Upper lobe of left lung (tissue), 6 donors: ENCODE measurements at regions not wholly inside any gene's neighbourhood (a gene's known extent, or its start where the extent isn't known, plus 50 kb on each side); places are given as distances from the start of the nearest gene placed in this dataset.

ENCODE experiments used
- ATAC-seq, 2 donors: fragments of 200-7000 bp; cut with Tn5 transposase; one replicate each; pipeline ENCODE4 v1.9.1; 2022; ENCODE audit warnings: mild to moderate bottlenecking in 2 of 2, moderate library complexity in 2 of 2; ENCODE audit not compliant: low FRiP score in 2 of 2
- DNase-seq, 2 donors: peaks; one replicate each; pipeline ENCODE4 v3.0.0-alpha.2; 2019 to 2020
- H3K27ac ChIP-seq, 4 donors: fragments of 200-600 bp; sonication (generic); one replicate each; pipeline ENCODE4 v1.5.1; 2016 to 2019
- H3K27me3 ChIP-seq, 4 donors: fragments of 200-600 bp; sonication (generic); one replicate each; pipeline ENCODE4 v1.5.1; 2017 to 2019
- H3K36me3 ChIP-seq, 4 donors: fragments of 200-600 bp; sonication (generic); one replicate each; pipeline ENCODE4 v1.5.1; 2016 to 2019
- H3K4me1 ChIP-seq, 4 donors: fragments of 200-600 bp; sonication (generic); one replicate each; pipeline ENCODE4 v1.5.1; 2018 to 2019
- H3K4me3 ChIP-seq, 4 donors: fragments of 200-600 bp; sonication (generic); one replicate each; pipeline ENCODE4 v1.5.1; 2017 to 2019; ENCODE audit warnings: mild to moderate bottlenecking in 2 of 4, moderate library complexity in 1 of 4
- H3K9me3 ChIP-seq, 4 donors: fragments of 200-600 bp; sonication (generic); one replicate each; pipeline ENCODE4 v1.5.1; 2018 to 2019
- CTCF ChIP-seq, 6 experiments: fragments of 450-650 bp in 4 of 6; fragments of 200-600 bp in 2 of 6; sonication (generic) in 2 of 6; IDR thresholded peaks; one replicate each; pipeline ENCODE4 v1.5.1; 2016 to 2019; ENCODE audit warnings: antibody characterized with exemption in 6 of 6
- EP300 ChIP-seq, 4 donors: sonication (generic); formaldehyde crosslinking; IDR thresholded peaks; one replicate each; pipeline ENCODE4 v1.5.1; 2017; ENCODE audit warnings: antibody characterized with exemption in 4 of 4, control low read depth in 2 of 4
- POLR2A ChIP-seq, 4 donors: fragments of 450-650 bp; IDR thresholded peaks; one replicate each; pipeline ENCODE4 v1.5.1; 2016 to 2017; ENCODE audit warnings: antibody characterized with exemption in 4 of 4, mild to moderate bottlenecking in 2 of 4
- POLR2AphosphoS5 ChIP-seq, 2 donors: sonication (generic); formaldehyde crosslinking; IDR thresholded peaks; one replicate each; pipeline ENCODE4 v1.5.1; 2017; ENCODE audit warnings: antibody characterized with exemption in 2 of 2
- WGBS, 2 donors: methylation state at CpG; one replicate each; pipeline ENCODE4 v1.1.5; 2017 to 2018; 5-methylcytosine and 5-hydroxymethylcytosine counted together
- donor health status: DM: no; HTN: no; CAD: no; lungs with moderate emphysema.
- donor health status: DM: no; HTN: yes; CAD: no; lungs with severe emphysema.

GRCh38 chr2:222088561-222088960, 210.2 kb downstream of the PAX3 start:
- no peaks in the 10 kb centered on the region for H3K36me3 ChIP-seq
- WGBS, 2 donors, result 74 to 79% methylated on average over 2 of the region's 2 CpGs
- no peak for TF ChIP-seq POLR2A (IDR thresholded peaks at IDR 0.05)
- TF ChIP-seq CTCF (IDR thresholded peaks at IDR 0.05), result no peak
- H3K27me3 ChIP-seq, result no peaks in the 10 kb centered on the region
- no peak for DNase-seq
- H3K4me3 ChIP-seq, result no peak overlapping the region
- no peak for ATAC-seq
- peaks cover 0 to 5% (median 0%) of the 10 kb centered on the region in 4 donors for H3K9me3 ChIP-seq
- H3K27ac ChIP-seq, result no peak overlapping the region
- no peaks in the 10 kb centered on the region for H3K4me1 ChIP-seq

GRCh38 chr2:222087998-222088397, 210.8 kb downstream of the PAX3 start:
- DNase-seq (no peak), ATAC-seq (no peak)
- H3K27me3 ChIP-seq, result no peaks in the 10 kb centered on the region
- H3K4me1 ChIP-seq, result no peaks in the 10 kb centered on the region
- no peak overlapping the region for H3K27ac ChIP-seq
- no peaks in the 10 kb centered on the region for H3K36me3 ChIP-seq
- H3K4me3 ChIP-seq, result no peak overlapping the region
- H3K9me3 ChIP-seq, result peaks cover 0 to 5% (median 0%) of the 10 kb centered on the region in 4 donors
- no peak for TF ChIP-seq POLR2AphosphoS5 (IDR thresholded peaks at IDR 0.05)
- no peak for TF ChIP-seq CTCF (IDR thresholded peaks at IDR 0.05)
- TF ChIP-seq EP300 (IDR thresholded peaks at IDR 0.05), result no peak
- no peak for TF ChIP-seq POLR2A (IDR thresholded peaks at IDR 0.05)
- WGBS, 2 donors, result 54 to 73% methylated on average over 3 of the region's 3 CpGs

GRCh38 chr2:222082201-222082600, 216.6 kb downstream of the PAX3 start:
- no peak for TF ChIP-seq POLR2AphosphoS5 (IDR thresholded peaks at IDR 0.05)
- no peak for TF ChIP-seq CTCF (IDR thresholded peaks at IDR 0.05)
- no peak for TF ChIP-seq POLR2A (IDR thresholded peaks at IDR 0.05)
- no peak for TF ChIP-seq EP300 (IDR thresholded peaks at IDR 0.05)
- Histone ChIP-seq H3K4me1 (no peaks in the 10 kb centered on the region), H3K27me3 (no peaks in the 10 kb centered on the region), H3K36me3 (no peaks in the 10 kb centered on the region), H3K27ac (no peak overlapping the region), H3K9me3 (no peaks in the 10 kb centered on the region), H3K4me3 (no peak overlapping the region)
- WGBS, 2 donors, result 62 to 66% methylated on average over 3 of the region's 3 CpGs
- ATAC-seq (no peak), DNase-seq (no peak)

GRCh38 chr2:222080141-222080540, 218.7 kb downstream of the PAX3 start:
- Histone ChIP-seq H3K27me3 (no peaks in the 10 kb centered on the region), H3K4me1 (no peaks in the 10 kb centered on the region), H3K9me3 (no peaks in the 10 kb centered on the region), H3K36me3 (no peaks in the 10 kb centered on the region), H3K27ac (no peak overlapping the region), H3K4me3 (no peak overlapping the region)
- ATAC-seq (no peak), DNase-seq (no peak)
- WGBS, 2 donors, result 69 to 70% methylated on average over 2 of the region's 2 CpGs
- TF ChIP-seq POLR2AphosphoS5 (IDR thresholded peaks at IDR 0.05) (no peak), EP300 (IDR thresholded peaks at IDR 0.05) (no peak), POLR2A (IDR thresholded peaks at IDR 0.05) (no peak), CTCF (IDR thresholded peaks at IDR 0.05) (no peak)

- Histone ChIP-seq H3K27ac (no peak overlapping the region), H3K9me3 (no peaks in the 10 kb centered on the region), H3K4me1 (no peaks in the 10 kb centered on the region), H3K36me3 (no peaks in the 10 kb centered on the region), H3K4me3 (no peak overlapping the region), H3K27me3 (no peaks in the 10 kb centered on the region)
- DNase-seq (no peak), ATAC-seq (no peak)
- WGBS, 2 donors, result 79 to 87% methylated on average over 7 of the region's 7 CpGs
- TF ChIP-seq POLR2AphosphoS5 (IDR thresholded peaks at IDR 0.05) (no peak), CTCF (IDR thresholded peaks at IDR 0.05) (no peak), EP300 (IDR thresholded peaks at IDR 0.05) (no peak), POLR2A (IDR thresholded peaks at IDR 0.05) (no peak)
Measured at GRCh38 chr2:222076973-222077690, 221.7 kb downstream of the PAX3 start.
